ENCODE measurements at regions not wholly inside any gene's neighbourhood (a gene's known extent, or its start where the extent isn't known, plus 50 kb on each side); places are given as distances from the start of the nearest gene placed in this dataset.

DNA sequence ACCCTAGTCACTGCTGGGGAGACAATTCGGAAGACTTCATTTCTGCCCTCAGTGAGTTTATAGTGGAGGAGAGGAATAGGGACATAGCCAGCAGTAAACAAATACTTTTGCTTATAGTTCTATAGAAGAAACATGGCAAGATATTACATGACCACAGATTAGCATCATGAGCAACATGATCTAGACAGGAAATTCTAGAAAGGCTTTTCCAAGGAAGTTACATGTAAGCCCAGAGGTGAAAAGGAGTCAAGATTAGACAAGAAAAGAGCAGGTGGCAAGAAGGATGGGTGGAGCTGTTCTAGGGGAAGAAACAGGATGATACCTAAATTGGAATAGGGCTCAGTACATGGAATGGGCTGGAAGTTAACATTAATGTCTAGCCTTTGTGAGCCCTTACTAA lies 82.8 kb upstream of the MYO10 start:
- no peak for TF ChIP-seq EZH2phosphoT487 (IDR thresholded peaks at IDR 0.05; ENCODE audit: insufficient read depth, low read depth)
- TF ChIP-seq EZH2 (IDR thresholded peaks at IDR 0.05; ENCODE audit: insufficient read depth, poor library complexity, severe bottlenecking): no peak

DNA sequence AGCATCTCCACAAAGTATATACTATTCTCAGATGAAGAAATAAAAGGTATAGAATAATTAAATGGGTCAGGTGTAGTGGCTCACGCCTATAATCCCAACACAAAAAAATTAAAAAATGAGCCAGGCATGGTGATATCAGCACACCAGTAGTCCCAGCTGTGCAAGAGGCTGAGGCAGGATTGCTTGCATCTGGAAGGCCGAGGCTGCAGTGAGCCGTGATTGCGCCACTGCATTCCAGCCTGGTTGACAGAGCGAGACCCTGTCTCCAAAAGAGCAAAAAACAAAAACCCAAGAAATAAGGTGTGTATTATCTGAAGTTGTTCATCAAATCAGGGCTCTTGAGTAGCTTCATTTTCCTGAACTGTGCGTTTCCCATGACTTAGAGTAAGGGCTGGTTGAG lies 83.2 kb upstream of the MYO10 start:
- Histone ChIP-seq H3K4me2 (ENCODE audit: unreplicated experiment) (no peak overlapping the region), H3F3A (ENCODE audit: insufficient read depth) (peaks cover 19% of the 10 kb centered on the region), H3K27me3 (replicated peaks; ENCODE audit: insufficient read depth) (no peaks in the 10 kb centered on the region), H3K79me2 (ENCODE audit: insufficient read depth) (no peaks in the 10 kb centered on the region), H2AFZ (no peak overlapping the region), H3K27ac (no peak overlapping the region), H3K36me3 (ENCODE audit: low read depth) (no peaks in the 10 kb centered on the region), H3K4me3 (no peak overlapping the region), H3K9ac (no peak overlapping the region), H3K9me2 (ENCODE audit: insufficient read depth) (no peaks in the 10 kb centered on the region), H3K4me1 (ENCODE audit: insufficient read depth) (peaks cover 20% of the 10 kb centered on the region), H3K9me3 (ENCODE audit: low read depth) (no peaks in the 10 kb centered on the region), H4K20me1 (ENCODE audit: insufficient read depth) (no peaks in the 10 kb centered on the region)
- 73 to 83% methylated on average over 6 of the region's 6 CpGs for WGBS, 2 experiments (ENCODE audit: low coverage in 1 of 2, low lambda C conversion rate in 2 of 2, missing lambda C conversion rate in 2 of 2)
- DNase-seq: peak; percentile 19
- no peak for TF ChIP-seq EZH2 (IDR thresholded peaks at IDR 0.05; ENCODE audit: insufficient read depth, poor library complexity, severe bottlenecking)
- TF ChIP-seq EZH2phosphoT487 (IDR thresholded peaks at IDR 0.05; ENCODE audit: insufficient read depth, low read depth): no peak
- in situ Hi-C loops (cut with MboI): no loop called here

More for the DNA sequence above, 82.8 kb upstream of the MYO10 start:
- Histone ChIP-seq H3K9me3 (ENCODE audit: low read depth) (no peaks in the 10 kb centered on the region), H3K4me3 (no peak overlapping the region), H3K27me3 (replicated peaks; ENCODE audit: insufficient read depth) (no peaks in the 10 kb centered on the region), H3K9ac (no peak overlapping the region), H3K79me2 (ENCODE audit: insufficient read depth) (no peaks in the 10 kb centered on the region), H3K4me2 (ENCODE audit: unreplicated experiment) (no peak overlapping the region), H3K36me3 (ENCODE audit: low read depth) (no peaks in the 10 kb centered on the region), H3K27ac (no peak overlapping the region), H3F3A (ENCODE audit: insufficient read depth) (peaks cover 19% of the 10 kb centered on the region), H3K4me1 (ENCODE audit: insufficient read depth) (peaks cover 20% of the 10 kb centered on the region), H3K9me2 (ENCODE audit: insufficient read depth) (no peaks in the 10 kb centered on the region), H2AFZ (no peak overlapping the region), H4K20me1 (ENCODE audit: insufficient read depth) (no peaks in the 10 kb centered on the region)
- WGBS, 2 experiments (ENCODE audit: low coverage in 1 of 2, low lambda C conversion rate in 2 of 2, missing lambda C conversion rate in 2 of 2): 100% methylated on average over 1 of the region's 1 CpG
- in situ Hi-C loops (cut with MboI): no loop called here
- no peak for DNase-seq

DNA sequence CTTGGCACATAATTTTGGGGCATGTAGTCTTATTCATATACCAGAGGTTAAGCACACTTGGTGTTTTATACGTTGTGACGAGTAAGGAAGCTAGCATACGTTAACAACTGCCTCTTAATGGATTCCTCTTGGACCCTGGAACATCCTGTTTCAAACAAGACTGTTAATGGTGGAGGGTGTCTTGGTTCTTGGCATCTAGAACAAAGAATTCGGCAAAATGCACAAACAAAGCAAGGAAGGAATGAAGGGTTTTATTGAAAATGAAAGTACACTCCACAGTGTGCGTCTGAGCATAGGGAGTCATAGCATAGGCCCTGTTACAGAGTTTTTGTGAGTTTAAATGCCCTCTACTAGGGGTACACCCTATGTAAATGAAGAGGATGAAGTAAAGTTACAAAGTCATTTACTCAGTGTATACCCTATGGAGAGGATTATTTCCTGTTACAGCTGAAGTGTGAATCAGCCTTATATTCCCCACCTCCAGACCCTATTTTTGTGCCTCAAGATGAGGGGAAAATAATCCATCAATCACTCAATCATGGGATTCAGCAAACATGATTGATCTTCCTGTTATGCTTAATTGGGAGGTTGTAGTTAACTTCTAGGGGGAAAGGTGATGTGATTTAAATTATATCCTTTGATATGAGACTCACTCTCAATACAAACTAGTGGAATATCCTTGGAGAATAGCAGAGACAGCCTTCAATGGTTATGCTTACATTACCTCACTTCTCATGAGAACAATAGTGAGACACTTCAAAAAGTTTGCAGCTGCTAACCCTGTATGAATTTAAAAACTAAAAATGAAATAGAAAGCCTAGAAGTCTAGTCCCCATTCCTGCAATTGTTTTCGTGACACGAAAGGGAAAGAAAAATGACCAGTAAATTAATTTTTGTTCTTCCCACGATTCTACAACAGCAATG lies 84.9 kb upstream of the MYO10 start:
- H3F3A ChIP-seq (ENCODE audit: insufficient read depth): peaks cover 19% of the 10 kb centered on the region
- in situ Hi-C loops (cut with MboI): no loop called here
- H3K9ac ChIP-seq: peak overlapping the region; percentile 12; the same call in 1 of the 2 replicates
- H3K4me2 ChIP-seq (ENCODE audit: unreplicated experiment): peak overlapping the region; percentile 48
- TF ChIP-seq EZH2 (IDR thresholded peaks at IDR 0.05; ENCODE audit: insufficient read depth, poor library complexity, severe bottlenecking) (no peak), EZH2phosphoT487 (IDR thresholded peaks at IDR 0.05; ENCODE audit: insufficient read depth, low read depth) (no peak)
- H3K9me2 ChIP-seq (ENCODE audit: insufficient read depth): no peaks in the 10 kb centered on the region
- H3K4me1 ChIP-seq (ENCODE audit: insufficient read depth): peaks cover 20% of the 10 kb centered on the region
- no peaks in the 10 kb centered on the region for H3K79me2 ChIP-seq (ENCODE audit: insufficient read depth)
- no peaks in the 10 kb centered on the region for H3K27me3 ChIP-seq (replicated peaks; ENCODE audit: insufficient read depth)
- H3K9me3 ChIP-seq (ENCODE audit: low read depth): no peaks in the 10 kb centered on the region
- peak overlapping the region; percentile 32 for H3K27ac ChIP-seq
- no peaks in the 10 kb centered on the region for H3K36me3 ChIP-seq (ENCODE audit: low read depth)
- no peaks in the 10 kb centered on the region for H4K20me1 ChIP-seq (ENCODE audit: insufficient read depth)
- 0 out of 2 replicates have a peak overlapping the region, but pooled peaks have one; percentile 18 for H3K4me3 ChIP-seq
- DNase-seq: no peak
- peak overlapping the region; percentile 70 for H2AFZ ChIP-seq
- 62 to 63% methylated on average over 8 of the region's 8 CpGs for WGBS, 2 experiments (ENCODE audit: low coverage in 1 of 2, low lambda C conversion rate in 2 of 2, missing lambda C conversion rate in 2 of 2)

DNA sequence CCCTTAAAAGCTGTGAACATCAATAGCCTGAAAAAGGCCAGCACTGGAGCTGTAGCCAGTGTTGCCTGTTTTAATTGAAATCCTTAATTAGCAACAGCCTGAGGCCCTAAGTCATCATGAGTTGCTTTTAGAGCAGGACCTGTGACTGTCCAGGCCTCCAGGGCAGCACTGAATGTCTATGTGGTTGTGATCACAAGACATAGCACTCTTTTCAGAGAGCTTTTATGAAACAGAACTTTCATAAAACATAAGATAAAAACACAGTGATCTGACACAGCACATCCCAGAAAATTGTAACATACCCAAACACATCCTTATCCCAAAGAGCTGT lies 85.5 kb upstream of the MYO10 start:
- no peaks in the 10 kb centered on the region for H3K9me2 ChIP-seq (ENCODE audit: insufficient read depth)
- peaks cover 19% of the 10 kb centered on the region for H3F3A ChIP-seq (ENCODE audit: insufficient read depth)
- no peak for TF ChIP-seq EZH2phosphoT487 (IDR thresholded peaks at IDR 0.05; ENCODE audit: insufficient read depth, low read depth)
- TF ChIP-seq EZH2 (IDR thresholded peaks at IDR 0.05; ENCODE audit: insufficient read depth, poor library complexity, severe bottlenecking): no peak
- in situ Hi-C loops (cut with MboI): no loop called here
- no peaks in the 10 kb centered on the region for H3K9me3 ChIP-seq (ENCODE audit: low read depth)
- peak overlapping the region; percentile 70 for H2AFZ ChIP-seq
- no peak overlapping the region for H3K4me3 ChIP-seq
- H3K9ac ChIP-seq: peak overlapping the region; percentile 12; the same call in 1 of the 2 replicates
- DNase-seq: peak; percentile 54
- H3K79me2 ChIP-seq (ENCODE audit: insufficient read depth): no peaks in the 10 kb centered on the region
- peaks cover 20% of the 10 kb centered on the region for H3K4me1 ChIP-seq (ENCODE audit: insufficient read depth)
- H3K36me3 ChIP-seq (ENCODE audit: low read depth): no peaks in the 10 kb centered on the region
- no peaks in the 10 kb centered on the region for H4K20me1 ChIP-seq (ENCODE audit: insufficient read depth)
- no peaks in the 10 kb centered on the region for H3K27me3 ChIP-seq (replicated peaks; ENCODE audit: insufficient read depth)
- H3K27ac ChIP-seq: peak overlapping the region; percentile 32
- H3K4me2 ChIP-seq (ENCODE audit: unreplicated experiment): peak overlapping the region; percentile 48

Data from GM23248 (cell line).